Stimulated activated CD4-positive, alpha-beta T cell treated with anti-CD3 and anti-CD28 coated beads, Interleukin-15, amount 100 ng/mL, for 24 hours (primary cell): ENCODE measurements at regions not wholly inside any gene's neighbourhood (a gene's known extent, or its start where the extent isn't known, plus 50 kb on each side); places are given as distances from the start of the nearest gene placed in this dataset.
"Not testable (repeated sequence)": the region's sequence is repeated elsewhere in the genome, so short reads cannot be mapped to it uniquely, and the experiment has no call there.

Source experiments
- DNase-seq: peaks from one replicate; pipeline ENCODE4 v3.0.0-alpha.2; 2020

- no peak for DNase-seq
Measured at GRCh38 chr6:67735623-67736022, 899.5 kb upstream of the ADGRB3 start.

GRCh38 chr6:67722861-67723261 lies 912.2 kb upstream of the ADGRB3 start:
- DNase-seq, result no peak

GRCh38 chr6:67717281-67717680 lies 917.8 kb upstream of the ADGRB3 start:
- DNase-seq, result no peak

- no peak for DNase-seq
Measured at GRCh38 chr6:67706388-67706787, 928.7 kb upstream of the ADGRB3 start.

- DNase-seq, result no peak
Measured at GRCh38 chr6:67698534-67698933, 936.5 kb upstream of the ADGRB3 start.

- DNase-seq, result no peak
Measured at GRCh38 chr6:67694127-67694526, 941.0 kb upstream of the ADGRB3 start.

- DNase-seq, result no peak
Measured at GRCh38 chr6:67689329-67689728, 945.8 kb upstream of the ADGRB3 start.

GRCh38 chr6:67687396-67687795 lies 947.7 kb upstream of the ADGRB3 start:
- no peak for DNase-seq

- not testable (repeated sequence) for DNase-seq
Measured at GRCh38 chr6:67686225-67686624, 948.9 kb upstream of the ADGRB3 start.

- no peak for DNase-seq
Measured at GRCh38 chr6:67683960-67684359, 951.1 kb upstream of the ADGRB3 start.

GRCh38 chr6:67680297-67680932 lies 954.7 kb upstream of the ADGRB3 start:
- DNase-seq, result no peak

- no peak for DNase-seq
Measured at GRCh38 chr6:67679566-67680296, 955.4 kb upstream of the ADGRB3 start.

GRCh38 chr6:67676892-67677291 lies 958.2 kb upstream of the ADGRB3 start:
- no peak for DNase-seq

GRCh38 chr6:67667637-67668422 lies 967.3 kb upstream of the ADGRB3 start:
- DNase-seq, result no peak

- no peak for DNase-seq
Measured at GRCh38 chr6:67666177-67666964, 968.7 kb upstream of the ADGRB3 start.

- no peak for DNase-seq
Measured at GRCh38 chr6:67664942-67665341, 970.1 kb upstream of the ADGRB3 start.

- no peak for DNase-seq
Measured at GRCh38 chr6:67663105-67663895, 971.8 kb upstream of the ADGRB3 start.

GRCh38 chr6:67653561-67653960 lies 981.5 kb upstream of the ADGRB3 start:
- DNase-seq, result no peak

- no peak for DNase-seq
Measured at GRCh38 chr6:67646550-67646949, 988.5 kb upstream of the ADGRB3 start.

GRCh38 chr6:67643281-67643680 lies 991.8 kb upstream of the ADGRB3 start:
- no peak for DNase-seq

GRCh38 chr6:67642582-67642981 lies 992.5 kb upstream of the ADGRB3 start:
- no peak for DNase-seq

- DNase-seq, result no peak
Measured at GRCh38 chr6:67640484-67640883, 994.6 kb upstream of the ADGRB3 start.
